OCI-LY1 (cell line): ENCODE measurements at regions not wholly inside any gene's neighbourhood (a gene's known extent, or its start where the extent isn't known, plus 50 kb on each side); places are given as distances from the start of the nearest gene placed in this dataset.

Experiments used
- EZH2 ChIP-seq: fragments of 200-600 bp; sonication (generic), shearing (Covaris generic); IDR thresholded peaks from 2 replicates; pipeline ENCODE4 v1.8.0; 2017; ENCODE audit warnings: borderline replicate concordance, mixed run types, mild to moderate bottlenecking, antibody characterized with exemption, low read length, moderate library complexity, mixed read lengths
- TF ChIP-seq, protein P1 (sequence below): fragments of 200-600 bp; sonication (generic), shearing (Covaris generic); IDR thresholded peaks from 2 replicates; pipeline ENCODE4 v1.5.1; 2017; ENCODE audit warnings: mild to moderate bottlenecking, antibody characterized with exemption, low read length, moderate library complexity, mixed read lengths

- TF ChIP-seq, protein P1, sequence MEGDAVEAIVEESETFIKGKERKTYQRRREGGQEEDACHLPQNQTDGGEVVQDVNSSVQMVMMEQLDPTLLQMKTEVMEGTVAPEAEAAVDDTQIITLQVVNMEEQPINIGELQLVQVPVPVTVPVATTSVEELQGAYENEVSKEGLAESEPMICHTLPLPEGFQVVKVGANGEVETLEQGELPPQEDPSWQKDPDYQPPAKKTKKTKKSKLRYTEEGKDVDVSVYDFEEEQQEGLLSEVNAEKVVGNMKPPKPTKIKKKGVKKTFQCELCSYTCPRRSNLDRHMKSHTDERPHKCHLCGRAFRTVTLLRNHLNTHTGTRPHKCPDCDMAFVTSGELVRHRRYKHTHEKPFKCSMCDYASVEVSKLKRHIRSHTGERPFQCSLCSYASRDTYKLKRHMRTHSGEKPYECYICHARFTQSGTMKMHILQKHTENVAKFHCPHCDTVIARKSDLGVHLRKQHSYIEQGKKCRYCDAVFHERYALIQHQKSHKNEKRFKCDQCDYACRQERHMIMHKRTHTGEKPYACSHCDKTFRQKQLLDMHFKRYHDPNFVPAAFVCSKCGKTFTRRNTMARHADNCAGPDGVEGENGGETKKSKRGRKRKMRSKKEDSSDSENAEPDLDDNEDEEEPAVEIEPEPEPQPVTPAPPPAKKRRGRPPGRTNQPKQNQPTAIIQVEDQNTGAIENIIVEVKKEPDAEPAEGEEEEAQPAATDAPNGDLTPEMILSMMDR: no peak
- TF ChIP-seq EZH2: no peak
Measured at GRCh38 chr4:154124539-154125255, 335.8 kb upstream of the SFRP2 start.
